RWPE2 (cell line): ENCODE measurements at regions not wholly inside any gene's neighbourhood (a gene's known extent, or its start where the extent isn't known, plus 50 kb on each side); places are given as distances from the start of the nearest gene placed in this dataset.

ENCODE experiments used
- ATAC-seq: fragments of 200-7000 bp; cut with Tn5 transposase; 3 replicates; pipeline ENCODE4 v1.9.1; 2021; ENCODE audit warnings: low read depth
- DNase-seq: peaks from one replicate; pipeline ENCODE4 v3.0.0-alpha.2; 2020; ENCODE audit warnings: low spot score
- H3K27ac ChIP-seq: fragments of 450-650 bp; 2 replicates; pipeline ENCODE4 v1.5.1; 2017; ENCODE audit warnings: mild to moderate bottlenecking; ENCODE audit not compliant: poor library complexity, severe bottlenecking
- H3K27me3 ChIP-seq: fragments of 250-450 bp; sonication (Bioruptor Pico); 2 replicates; pipeline ENCODE4 v1.5.1; 2021; ENCODE audit warnings: mild to moderate bottlenecking, moderate library complexity; ENCODE audit not compliant: insufficient read depth, poor library complexity, severe bottlenecking
- H3K36me3 ChIP-seq: fragments of 250-450 bp; sonication (Bioruptor Pico); 2 replicates; pipeline ENCODE4 v1.5.1; 2020; ENCODE audit warnings: low read depth, mild to moderate bottlenecking, moderate library complexity
- H3K4me1 ChIP-seq: fragments of 250-450 bp; sonication (Bioruptor Pico); 2 replicates; pipeline ENCODE4 v1.5.1; 2021; ENCODE audit warnings: mild to moderate bottlenecking, moderate library complexity; ENCODE audit not compliant: insufficient read depth, poor library complexity, severe bottlenecking
- H3K4me3 ChIP-seq: fragments of 250-450 bp; sonication (Bioruptor Pico); 2 replicates; pipeline ENCODE4 v1.5.1; 2021; ENCODE audit warnings: mild to moderate bottlenecking, moderate library complexity; ENCODE audit not compliant: severe bottlenecking
- H3K9me3 ChIP-seq: fragments of 250-450 bp; sonication (Bioruptor Pico); 2 replicates; pipeline ENCODE4 v1.5.1; 2021; ENCODE audit warnings: mild to moderate bottlenecking, moderate library complexity; ENCODE audit not compliant: severe bottlenecking
- TF ChIP-seq, protein P1 (sequence below): fragments of 450-650 bp; IDR thresholded peaks from one replicate; pipeline ENCODE4 v1.5.1; 2017; ENCODE audit warnings: mild to moderate bottlenecking, moderate library complexity; ENCODE audit not compliant: poor library complexity, severe bottlenecking

DNA sequence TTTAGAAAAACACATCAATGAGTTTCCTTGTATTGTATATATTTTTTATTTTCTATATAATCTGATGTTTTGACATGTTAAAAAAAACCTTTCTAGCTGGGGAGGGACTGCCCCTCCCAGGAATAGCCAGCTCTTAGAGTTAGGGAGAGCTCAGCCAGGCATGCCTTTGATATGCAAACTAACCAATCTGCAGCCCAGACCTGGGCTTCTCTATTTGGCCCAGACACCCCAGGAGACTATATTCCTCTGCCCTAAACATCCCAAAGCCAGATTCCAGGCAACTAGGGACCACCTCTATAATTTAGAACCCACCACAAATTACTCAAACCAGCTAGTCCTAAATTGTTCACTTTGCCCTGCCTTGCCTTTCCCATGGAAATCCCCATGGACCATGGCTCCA lies 390.9 kb upstream of the ADAMTS9 start:
- ATAC-seq, result no peak
- DNase-seq, result no peak
- Histone ChIP-seq H3K4me1 (no peaks in the 10 kb centered on the region), H3K36me3 (no peaks in the 10 kb centered on the region), H3K4me3 (no peak overlapping the region), H3K27me3 (no peaks in the 10 kb centered on the region), H3K27ac (no peak overlapping the region), H3K9me3 (no peaks in the 10 kb centered on the region)
- TF ChIP-seq, protein P1, sequence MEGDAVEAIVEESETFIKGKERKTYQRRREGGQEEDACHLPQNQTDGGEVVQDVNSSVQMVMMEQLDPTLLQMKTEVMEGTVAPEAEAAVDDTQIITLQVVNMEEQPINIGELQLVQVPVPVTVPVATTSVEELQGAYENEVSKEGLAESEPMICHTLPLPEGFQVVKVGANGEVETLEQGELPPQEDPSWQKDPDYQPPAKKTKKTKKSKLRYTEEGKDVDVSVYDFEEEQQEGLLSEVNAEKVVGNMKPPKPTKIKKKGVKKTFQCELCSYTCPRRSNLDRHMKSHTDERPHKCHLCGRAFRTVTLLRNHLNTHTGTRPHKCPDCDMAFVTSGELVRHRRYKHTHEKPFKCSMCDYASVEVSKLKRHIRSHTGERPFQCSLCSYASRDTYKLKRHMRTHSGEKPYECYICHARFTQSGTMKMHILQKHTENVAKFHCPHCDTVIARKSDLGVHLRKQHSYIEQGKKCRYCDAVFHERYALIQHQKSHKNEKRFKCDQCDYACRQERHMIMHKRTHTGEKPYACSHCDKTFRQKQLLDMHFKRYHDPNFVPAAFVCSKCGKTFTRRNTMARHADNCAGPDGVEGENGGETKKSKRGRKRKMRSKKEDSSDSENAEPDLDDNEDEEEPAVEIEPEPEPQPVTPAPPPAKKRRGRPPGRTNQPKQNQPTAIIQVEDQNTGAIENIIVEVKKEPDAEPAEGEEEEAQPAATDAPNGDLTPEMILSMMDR, result no peak

DNA sequence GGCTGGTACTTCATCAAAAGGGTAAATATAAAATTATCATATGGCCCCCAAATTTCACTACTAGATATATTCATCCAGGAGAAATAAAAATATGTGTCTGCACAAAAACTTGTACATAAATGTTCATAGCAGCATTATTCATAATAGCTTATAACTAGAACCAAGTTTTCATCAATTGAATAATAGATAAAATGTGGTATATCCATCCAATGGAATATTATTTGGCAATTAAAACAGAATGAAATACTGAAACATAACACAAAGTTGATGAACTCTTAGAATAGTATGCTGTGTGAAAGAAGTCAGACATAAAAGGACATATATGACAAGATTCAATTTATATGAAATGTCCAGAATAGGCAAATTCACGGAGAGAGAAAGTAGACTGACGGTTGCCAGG lies 389.3 kb upstream of the ADAMTS9 start:
- Histone ChIP-seq H3K27ac (no peak overlapping the region), H3K4me3 (no peak overlapping the region), H3K36me3 (no peaks in the 10 kb centered on the region), H3K4me1 (no peaks in the 10 kb centered on the region), H3K9me3 (no peaks in the 10 kb centered on the region), H3K27me3 (no peaks in the 10 kb centered on the region)
- TF ChIP-seq, protein P1, result no peak
- ATAC-seq (no peak), DNase-seq (no peak)

DNA sequence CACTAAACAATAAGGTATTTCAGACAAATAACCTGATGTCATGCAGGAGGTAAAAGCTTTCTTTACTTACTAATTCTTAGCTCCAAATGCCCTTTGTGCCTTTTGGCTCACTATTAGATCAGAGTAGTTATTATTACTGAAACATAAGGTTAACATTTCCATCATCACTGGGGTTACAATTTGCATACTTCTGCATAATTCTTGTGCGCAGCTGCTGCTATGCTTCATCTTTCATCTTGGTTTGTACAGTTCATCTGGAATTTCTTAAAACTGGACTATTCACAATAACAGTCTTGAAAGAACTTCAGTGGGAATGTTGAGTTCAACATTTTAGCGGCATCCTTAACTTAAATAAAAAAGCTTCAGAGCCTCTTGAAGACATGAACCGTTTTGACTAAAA lies 383.2 kb upstream of the ADAMTS9 start:
- no peak overlapping the region for H3K4me3 ChIP-seq
- no peaks in the 10 kb centered on the region for H3K4me1 ChIP-seq
- H3K9me3 ChIP-seq, result no peaks in the 10 kb centered on the region
- ATAC-seq (no peak), DNase-seq (no peak)
- no peak overlapping the region for H3K27ac ChIP-seq
- TF ChIP-seq, protein P1, result no peak
- H3K27me3 ChIP-seq, result peaks cover 9% of the 10 kb centered on the region
- H3K36me3 ChIP-seq, result no peaks in the 10 kb centered on the region

DNA sequence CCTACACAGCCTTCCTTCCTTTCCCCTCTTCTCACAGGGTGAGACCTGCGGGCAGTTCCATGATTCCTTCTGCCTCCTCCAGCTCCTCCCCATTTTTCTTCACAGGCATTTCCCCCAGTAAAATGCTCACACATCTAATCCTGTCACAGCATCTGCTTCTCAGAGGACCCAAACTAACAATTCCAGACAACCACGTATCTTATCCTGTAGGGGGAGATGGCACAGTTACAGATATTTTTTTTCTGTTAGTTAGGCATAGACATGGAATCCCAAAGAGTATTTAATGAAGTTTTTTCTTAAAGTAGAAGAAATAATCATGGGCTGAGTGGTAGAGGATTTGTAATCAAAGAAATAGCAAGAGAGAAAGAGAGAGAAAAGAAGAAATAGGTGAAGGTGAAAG lies 373.1 kb upstream of the ADAMTS9 start:
- no peak overlapping the region for H3K27ac ChIP-seq
- no peak for ATAC-seq
- DNase-seq, result no peak
- no peaks in the 10 kb centered on the region for H3K27me3 ChIP-seq
- no peaks in the 10 kb centered on the region for H3K36me3 ChIP-seq
- no peaks in the 10 kb centered on the region for H3K9me3 ChIP-seq
- TF ChIP-seq, protein P1, result no peak
- H3K4me3 ChIP-seq, result no peak overlapping the region
- H3K4me1 ChIP-seq, result no peaks in the 10 kb centered on the region

DNA sequence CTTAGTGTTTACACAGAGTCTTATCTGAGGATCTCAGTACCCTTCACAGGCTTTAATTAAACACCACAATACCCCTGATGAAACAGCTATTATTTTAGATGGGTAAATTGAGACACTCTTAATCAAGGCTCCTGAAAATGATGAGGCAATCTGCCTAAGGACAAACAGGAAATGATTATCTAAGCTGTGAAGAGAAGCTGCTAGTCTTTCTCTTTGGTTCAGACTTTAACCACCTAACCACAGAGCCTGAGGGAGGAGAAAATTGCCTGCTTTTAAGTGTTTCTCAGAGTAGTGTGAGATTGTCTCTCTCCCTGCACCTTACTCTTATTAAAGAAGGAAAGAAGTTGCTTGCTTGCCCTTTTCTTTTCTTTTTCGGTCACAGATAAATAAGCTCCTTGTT lies 364.3 kb upstream of the ADAMTS9 start:
- no peaks in the 10 kb centered on the region for H3K9me3 ChIP-seq
- ATAC-seq, result no peak
- no peaks in the 10 kb centered on the region for H3K4me1 ChIP-seq
- H3K36me3 ChIP-seq, result no peaks in the 10 kb centered on the region
- H3K27me3 ChIP-seq, result no peaks in the 10 kb centered on the region
- no peak overlapping the region for H3K27ac ChIP-seq
- TF ChIP-seq, protein P1, result no peak
- no peak overlapping the region for H3K4me3 ChIP-seq
- no peak for DNase-seq
